Limb (tissue), 2 donors: ENCODE measurements at regions not wholly inside any gene's neighbourhood (a gene's known extent, or its start where the extent isn't known, plus 50 kb on each side); places are given as distances from the start of the nearest gene placed in this dataset.
A peak's percentile ranks its signal among the peaks of the same experiment; 100 is the strongest.
"Not testable (repeated sequence)": the region's sequence is repeated elsewhere in the genome, so short reads cannot be mapped to it uniquely, and the experiment has no call there.

ENCODE experiments used
- DNase-seq, 2 donors: peaks; one replicate each; pipeline ENCODE4 v3.0.0-alpha.2; 2016; ENCODE audit errors: extremely low spot score in 2 of 2

- no peak for DNase-seq
These were observed 627.9 kb upstream of the ZNF385D start for GRCh38 chr3:22378869-22379268.

DNA sequence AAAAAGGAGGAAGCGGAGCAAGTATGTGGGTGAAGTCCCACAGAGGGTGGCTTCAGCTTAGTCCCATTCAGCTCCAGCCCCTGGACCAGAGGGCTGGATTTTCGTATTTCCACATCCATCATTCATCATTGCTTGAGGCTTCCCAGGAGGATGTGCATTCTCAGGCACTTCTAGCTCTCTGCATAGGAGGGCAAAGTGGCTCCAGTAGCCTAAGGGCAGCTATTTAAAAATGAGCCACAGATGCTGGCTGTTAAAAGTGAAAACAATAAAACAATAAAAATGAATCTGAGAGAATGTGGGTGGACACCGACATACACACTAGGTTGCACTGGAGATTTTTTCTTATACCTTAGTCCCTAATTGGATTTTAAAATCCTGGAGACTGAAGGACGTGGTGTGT is 629.2 kb upstream of the ZNF385D start:
- DNase-seq = no peak

DNA sequence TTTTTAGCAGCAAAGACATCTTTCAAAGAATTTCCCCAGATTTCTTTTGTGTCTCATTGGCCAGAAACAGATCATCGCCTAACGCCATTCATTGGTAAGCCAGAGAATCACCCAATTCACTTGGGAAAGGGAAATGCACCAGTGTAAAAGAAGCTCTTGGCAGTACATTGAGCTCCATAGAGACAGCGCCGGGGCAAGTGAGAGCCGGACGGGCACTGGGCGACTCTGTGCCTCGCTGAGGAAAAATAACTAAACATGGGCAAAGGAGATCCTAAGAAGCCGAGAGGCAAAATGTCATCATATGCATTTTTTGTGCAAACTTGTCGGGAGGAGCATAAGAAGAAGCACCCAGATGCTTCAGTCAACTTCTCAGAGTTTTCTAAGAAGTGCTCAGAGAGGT is 630.6 kb upstream of the ZNF385D start:
- not testable (repeated sequence) for DNase-seq

GRCh38 chr3:22383285-22383684 is 632.3 kb upstream of the ZNF385D start:
- no peak for DNase-seq

DNA sequence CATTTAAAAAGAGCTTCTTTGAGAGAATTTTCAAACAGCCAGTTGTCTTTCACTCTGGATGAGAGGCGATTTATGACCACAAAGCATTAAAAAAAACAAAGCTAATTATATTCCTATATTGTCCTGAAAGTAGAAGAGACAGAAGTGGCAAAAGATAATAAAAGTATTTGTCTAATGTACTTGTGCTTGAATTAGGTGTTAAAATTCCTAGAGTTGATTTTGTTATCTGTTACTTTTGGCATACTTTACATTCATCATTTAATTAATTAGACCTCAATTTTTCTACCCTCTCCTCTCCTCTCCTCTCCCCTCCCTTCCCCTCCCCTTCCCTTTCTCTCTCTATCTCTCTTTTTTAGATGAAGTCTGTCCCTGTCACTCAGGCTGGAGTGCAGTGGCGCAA is 635.1 kb upstream of the ZNF385D start:
- DNase-seq = no peak

GRCh38 chr3:22392286-22392685 is 641.3 kb upstream of the ZNF385D start:
- DNase-seq = no peak

GRCh38 chr3:22392859-22393258 is 641.8 kb upstream of the ZNF385D start:
- no peak for DNase-seq

DNA sequence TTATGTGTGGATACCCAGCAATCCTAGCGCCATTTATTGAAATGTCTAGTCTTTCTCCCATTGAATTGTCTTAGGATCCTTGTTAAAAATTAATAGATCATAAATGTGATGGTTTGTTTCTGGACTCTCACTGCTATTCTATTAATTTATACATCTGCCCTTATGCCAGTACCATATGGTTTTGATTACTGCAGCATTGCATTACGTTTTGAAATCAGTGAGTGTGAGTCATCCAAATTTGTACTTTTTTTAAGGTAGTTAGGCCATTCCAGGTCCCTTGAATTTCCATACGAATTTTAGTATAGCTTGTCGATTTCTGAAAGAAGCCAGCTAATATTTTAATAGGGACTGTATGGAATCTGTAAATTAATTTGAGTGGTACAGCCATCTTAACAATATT is 648.6 kb upstream of the ZNF385D start:
- no peak for DNase-seq

DNA sequence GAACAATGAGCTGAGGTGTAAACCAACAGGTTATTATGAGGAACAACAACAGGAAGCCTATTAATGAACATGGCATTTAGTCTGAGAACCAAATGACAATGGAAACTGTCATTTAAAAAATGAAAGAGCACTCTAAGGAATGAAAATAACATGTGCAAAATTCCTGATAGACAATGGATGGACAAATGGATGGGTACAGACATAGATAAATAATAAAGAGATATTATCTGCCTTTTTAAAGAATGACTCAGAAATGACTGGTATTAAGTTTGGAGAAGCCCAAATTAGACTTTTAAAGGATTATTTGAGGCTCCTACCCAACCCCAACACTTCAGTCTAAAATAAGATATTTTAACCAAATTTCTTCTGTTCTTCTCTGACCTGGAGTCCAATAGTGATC is 650.5 kb upstream of the ZNF385D start:
- DNase-seq = no peak

GRCh38 chr3:22414239-22414638 is 663.2 kb upstream of the ZNF385D start:
- no peak for DNase-seq

DNA sequence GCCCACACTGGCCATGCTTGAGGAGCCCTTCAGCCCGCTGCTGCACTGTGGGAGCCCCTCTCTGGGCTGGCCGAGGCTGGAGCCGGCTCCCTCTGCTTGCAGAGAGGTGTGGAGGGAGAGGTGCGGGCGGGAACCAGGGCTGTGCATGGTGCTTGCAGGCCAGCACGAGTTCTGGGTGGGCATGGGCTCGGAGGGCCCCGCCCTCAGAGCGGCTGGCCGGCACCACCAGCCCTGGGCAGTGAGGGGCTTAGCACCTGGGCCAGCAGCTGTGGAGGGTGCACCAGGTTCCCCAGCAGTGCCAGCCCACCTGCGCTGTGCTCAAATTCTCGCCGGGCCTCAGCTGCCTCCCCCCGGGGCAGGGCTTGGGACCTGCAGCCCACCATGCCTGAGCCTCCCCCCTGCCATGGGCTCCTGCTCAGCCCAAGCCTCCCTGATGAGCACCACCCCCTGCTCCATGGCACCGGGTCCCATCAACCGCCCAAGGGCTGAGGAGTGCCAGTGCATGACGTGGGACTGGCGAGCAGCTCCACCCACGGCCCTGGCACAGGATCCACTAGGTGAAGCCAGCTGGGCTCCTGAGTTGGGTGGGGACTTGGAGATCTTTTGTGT is 665.9 kb upstream of the ZNF385D start:
- DNase-seq = not testable (repeated sequence)

DNA sequence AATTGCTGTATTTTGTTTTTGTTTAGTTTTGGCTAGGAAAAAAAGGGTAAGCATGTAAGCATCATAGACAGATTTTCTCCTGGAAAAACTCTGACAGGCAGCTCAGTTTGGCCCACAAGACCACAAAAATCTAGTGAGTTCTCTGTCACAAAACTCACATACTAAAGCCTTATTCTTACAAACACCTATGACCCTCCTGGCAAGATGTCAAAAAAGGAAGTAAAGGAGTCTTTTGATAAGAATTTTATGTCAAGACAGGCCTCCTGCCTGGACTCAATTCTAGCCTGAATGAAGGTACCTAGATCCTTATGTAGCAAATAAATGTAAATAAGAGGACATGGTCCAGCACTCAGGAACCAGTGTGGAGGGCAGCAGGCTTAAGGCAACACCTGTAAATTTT is 668.3 kb upstream of the ZNF385D start:
- no peak for DNase-seq

DNA sequence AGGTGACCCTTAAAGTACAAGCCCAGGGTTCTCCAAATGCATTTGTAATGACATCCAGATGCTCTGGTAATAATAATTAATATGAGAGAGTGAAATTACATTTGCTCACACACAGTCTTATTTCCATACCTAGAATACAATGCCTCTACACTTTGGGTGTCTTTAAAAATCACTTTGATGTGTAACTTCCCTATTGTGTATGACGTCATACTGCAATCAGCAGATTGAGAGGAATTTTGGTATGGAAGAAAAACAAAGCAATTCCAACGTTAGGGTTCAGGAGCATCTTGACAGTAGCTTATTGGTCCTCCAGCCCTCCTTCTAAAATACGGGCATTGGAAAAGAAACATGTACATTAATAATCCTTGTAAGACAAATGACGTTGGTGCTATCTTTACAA is 670.6 kb upstream of the ZNF385D start:
- no peak for DNase-seq

DNA sequence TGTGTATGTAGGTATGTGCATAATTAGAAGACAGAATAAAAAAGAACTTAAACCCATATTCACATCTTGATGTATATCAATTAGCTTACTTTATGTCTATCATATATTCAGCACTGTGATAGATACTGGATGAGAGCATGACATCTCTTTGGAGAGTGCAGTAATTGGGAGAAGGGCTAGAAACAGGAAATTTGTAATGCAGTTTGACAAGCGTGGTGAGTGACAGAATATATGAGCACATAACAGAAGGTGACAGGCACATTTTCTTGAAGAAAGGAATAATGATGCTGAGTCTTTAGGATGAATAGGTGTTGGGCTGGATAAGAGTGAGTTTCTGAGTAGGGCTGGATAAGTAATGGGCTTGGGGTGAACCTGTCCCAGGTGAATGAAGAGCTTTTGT is 680.3 kb upstream of the ZNF385D start:
- no peak for DNase-seq

- DNase-seq = no peak
These were observed 688.6 kb upstream of the ZNF385D start for GRCh38 chr3:22439626-22440025.

GRCh38 chr3:22441711-22442110 is 690.7 kb upstream of the ZNF385D start:
- DNase-seq = no peak

DNA sequence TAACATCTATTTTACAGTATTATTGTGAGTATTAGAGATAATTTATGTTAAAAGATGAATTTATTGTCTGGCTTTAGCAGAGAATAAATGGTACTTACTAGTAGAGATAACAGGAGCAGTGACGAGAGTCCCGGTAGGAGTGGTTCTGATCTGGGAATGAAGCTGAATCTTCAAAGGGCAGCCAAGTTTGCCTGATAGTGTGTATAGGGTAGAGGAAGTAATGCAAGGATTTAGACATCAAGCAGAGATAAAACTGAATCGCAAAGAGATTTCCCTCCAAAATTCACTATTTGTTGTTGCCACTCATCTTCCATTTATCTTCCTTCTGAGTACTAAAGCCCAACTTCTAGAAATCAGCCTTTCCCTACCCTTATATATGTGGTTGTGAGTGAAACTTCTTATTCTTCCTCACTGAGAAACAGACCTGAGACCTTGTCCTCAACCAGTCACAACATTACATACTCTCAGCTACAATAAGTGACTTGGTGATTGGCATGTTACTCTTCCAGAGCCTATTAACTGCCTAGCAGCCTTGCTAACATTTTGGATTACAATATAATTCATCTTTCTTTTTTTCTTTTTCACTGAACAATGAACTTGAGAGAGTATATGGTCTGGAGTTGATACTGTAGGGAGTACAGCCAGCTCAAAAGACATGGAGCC is 692.7 kb upstream of the ZNF385D start:
- no peak for DNase-seq

DNA sequence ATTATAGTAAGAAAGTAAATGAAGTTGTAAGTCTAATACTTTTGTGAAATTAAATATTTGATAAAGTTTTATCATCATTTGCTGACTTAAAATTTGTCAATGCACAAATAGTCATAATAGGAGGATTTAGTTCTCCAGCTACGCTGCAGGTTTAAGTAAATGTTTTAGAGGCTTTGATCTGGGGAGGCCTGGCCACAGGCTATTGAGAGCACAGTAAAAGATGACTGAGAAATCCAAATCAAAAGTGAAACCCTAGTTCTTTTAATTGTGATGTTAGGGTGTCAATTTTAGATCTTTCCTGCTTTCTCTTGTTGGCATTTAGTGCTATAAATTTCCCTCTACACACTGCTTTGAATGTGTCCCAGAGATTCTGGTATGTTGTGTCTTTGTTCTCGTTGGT is 694.3 kb upstream of the ZNF385D start:
- not testable (repeated sequence) for DNase-seq

DNA sequence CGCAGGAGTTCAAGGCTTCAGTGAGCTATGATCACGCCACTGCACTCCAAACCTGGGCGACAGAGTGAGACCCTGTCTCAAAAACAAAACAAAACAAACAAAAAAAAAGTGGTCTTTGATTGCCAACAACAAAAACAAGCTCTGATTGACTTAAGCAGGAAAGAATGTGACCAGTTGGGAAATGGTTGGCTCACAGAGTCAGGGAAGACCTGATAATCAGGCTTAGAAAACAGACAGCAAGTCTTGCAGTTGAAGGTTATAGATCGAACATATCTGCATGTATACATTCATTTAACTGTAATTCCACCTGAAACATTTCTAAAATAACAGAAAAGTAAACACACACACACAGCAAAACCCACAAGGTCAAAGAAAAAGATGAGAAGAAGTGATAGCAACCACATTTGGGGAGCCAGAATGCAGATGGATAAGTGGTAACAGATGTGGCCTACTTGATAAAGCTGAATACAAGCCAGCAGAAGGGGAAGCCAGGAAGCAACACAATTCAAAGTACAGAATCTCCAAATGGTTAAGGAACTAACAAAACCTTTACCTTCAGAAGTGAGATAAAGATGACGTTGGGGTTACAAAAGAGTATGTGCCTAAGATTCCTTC is 699.9 kb upstream of the ZNF385D start:
- DNase-seq = peak in 1 of 2 donors; percentile 52

GRCh38 chr3:22451501-22451900 is 700.5 kb upstream of the ZNF385D start:
- DNase-seq = peak in 1 of 2 donors; percentile 1

GRCh38 chr3:22453906-22454535 is 703.0 kb upstream of the ZNF385D start:
- no peak for DNase-seq

GRCh38 chr3:22469995-22470394 is 719.0 kb upstream of the ZNF385D start:
- no peak for DNase-seq

GRCh38 chr3:22471557-22471956 is 720.5 kb upstream of the ZNF385D start:
- no peak for DNase-seq
